ENCODE measurements at regions not wholly inside any gene's neighbourhood (a gene's known extent, or its start where the extent isn't known, plus 50 kb on each side); places are given as distances from the start of the nearest gene placed in this dataset.

DNA sequence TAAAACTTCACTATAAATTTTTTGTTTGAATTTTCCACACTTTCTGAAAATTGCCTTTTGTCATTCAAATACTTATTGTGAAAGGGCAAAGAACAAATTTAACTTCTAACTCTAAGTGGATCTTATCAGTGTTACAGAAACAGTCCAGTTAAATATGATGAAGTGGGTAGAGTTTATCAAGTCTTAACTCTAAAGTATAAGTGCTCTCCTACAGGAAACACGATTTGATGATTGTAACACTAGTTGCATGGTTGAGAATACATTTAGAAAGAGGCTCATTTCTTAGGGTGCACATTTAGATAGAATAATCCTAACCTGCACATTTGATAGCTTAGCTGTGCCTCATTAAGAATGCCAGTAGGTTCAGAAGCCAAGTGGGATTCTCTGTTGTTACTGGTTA, 838.3 kb upstream of the ATXN7L3B start:
- TF ChIP-seq, protein P1, sequence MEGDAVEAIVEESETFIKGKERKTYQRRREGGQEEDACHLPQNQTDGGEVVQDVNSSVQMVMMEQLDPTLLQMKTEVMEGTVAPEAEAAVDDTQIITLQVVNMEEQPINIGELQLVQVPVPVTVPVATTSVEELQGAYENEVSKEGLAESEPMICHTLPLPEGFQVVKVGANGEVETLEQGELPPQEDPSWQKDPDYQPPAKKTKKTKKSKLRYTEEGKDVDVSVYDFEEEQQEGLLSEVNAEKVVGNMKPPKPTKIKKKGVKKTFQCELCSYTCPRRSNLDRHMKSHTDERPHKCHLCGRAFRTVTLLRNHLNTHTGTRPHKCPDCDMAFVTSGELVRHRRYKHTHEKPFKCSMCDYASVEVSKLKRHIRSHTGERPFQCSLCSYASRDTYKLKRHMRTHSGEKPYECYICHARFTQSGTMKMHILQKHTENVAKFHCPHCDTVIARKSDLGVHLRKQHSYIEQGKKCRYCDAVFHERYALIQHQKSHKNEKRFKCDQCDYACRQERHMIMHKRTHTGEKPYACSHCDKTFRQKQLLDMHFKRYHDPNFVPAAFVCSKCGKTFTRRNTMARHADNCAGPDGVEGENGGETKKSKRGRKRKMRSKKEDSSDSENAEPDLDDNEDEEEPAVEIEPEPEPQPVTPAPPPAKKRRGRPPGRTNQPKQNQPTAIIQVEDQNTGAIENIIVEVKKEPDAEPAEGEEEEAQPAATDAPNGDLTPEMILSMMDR (IDR thresholded peaks at IDR 0.05), result no peak
- no peak for TF ChIP-seq POLR2A (IDR thresholded peaks at IDR 0.05)
- no peak for TF ChIP-seq EP300 (IDR thresholded peaks at IDR 0.05)

Measured in suprapubic skin (tissue), 3 donors.